ENCODE measurements at regions not wholly inside any gene's neighbourhood (a gene's known extent, or its start where the extent isn't known, plus 50 kb on each side); places are given as distances from the start of the nearest gene placed in this dataset.

GRCh38 chr2:236636261-236636660, 66.6 kb downstream of the ACKR3 start:
- no peak for DNase-seq (ENCODE audit: low spot score)
- Histone ChIP-seq H3K4me3 (replicated peaks in 1 of 3; ENCODE audit: insufficient read depth in 1 of 3, low read depth in 2 of 3, low read length in 3 of 3) (no peak overlapping the region), H2AFZ (ENCODE audit: low read length) (no peak overlapping the region), H3K27ac (ENCODE audit: extremely low read length, insufficient read depth, low read length) (no peak overlapping the region), H4K20me1 (ENCODE audit: insufficient read depth, low read length) (no peaks in the 10 kb centered on the region), H3K9ac (ENCODE audit: insufficient read depth, low read depth, low read length) (no peak overlapping the region), H3K36me3 (replicated peaks in 1 of 2; ENCODE audit: control insufficient read depth in 1 of 2, insufficient read depth in 2 of 2, low read length in 2 of 2) (no peaks in the 10 kb centered on the region), H3K4me2 (ENCODE audit: low read depth, low read length) (no peak overlapping the region), H3K79me2 (ENCODE audit: insufficient read depth, low read length) (no peaks in the 10 kb centered on the region), H3K27me3 (ENCODE audit: control insufficient read depth in 1 of 2, insufficient read depth in 2 of 2, low read length in 2 of 2) (peaks cover 2 to 42% of the 10 kb centered on the region in 2 experiments; a peak in 4 of 5 replicates), H3K4me1 (ENCODE audit: insufficient read depth, low read length) (peaks cover 7% of the 10 kb centered on the region; the same call in 1 of the 2 replicates), H3K9me3 (ENCODE audit: low read length) (0 out of 2 replicates have a peak, but pooled peaks cover 5% of the 10 kb centered on the region)
- in situ Hi-C loops (cut with HindIII; ENCODE audit: extremely low pct_ligation_motif_present, low pct_unique_long_range_greater_than_20kb): no loop called here
- intact Hi-C loops (cut with micrococcal nuclease; ENCODE audit: unreplicated experiment): no loop called here
- CTCF ChIA-PET (ENCODE audit: low intra/inter-chr PET ratio, low total read pairs): no interaction called here
- TF ChIP-seq GZF1 (CRISPR knock-in tag; IDR thresholded peaks at IDR 0.05) (no peak), MLXIP (CRISPR knock-in tag; IDR thresholded peaks at IDR 0.05; ENCODE audit: borderline replicate concordance) (no peak)
- POLR2A ChIA-PET: no interaction called here
- ATAC-seq: no peak
- WGBS (ENCODE audit: low lambda C conversion rate): 39% methylated on average over 7 of the region's 7 CpGs
- no TSS peak for BruUV-seq (replicated peaks)
- FAIRE-seq: no peak

GRCh38 chr2:236636714-236637470, 67.3 kb downstream of the ACKR3 start:
- Histone ChIP-seq H3K9me3 (ENCODE audit: low read length) (0 out of 2 replicates have a peak, but pooled peaks cover 9% of the 10 kb centered on the region), H3K4me2 (ENCODE audit: low read depth, low read length) (no peak overlapping the region), H4K20me1 (ENCODE audit: insufficient read depth, low read length) (no peaks in the 10 kb centered on the region), H2AFZ (ENCODE audit: low read length) (no peak overlapping the region), H3K9ac (ENCODE audit: insufficient read depth, low read depth, low read length) (no peak overlapping the region), H3K36me3 (replicated peaks in 1 of 2; ENCODE audit: control insufficient read depth in 1 of 2, insufficient read depth in 2 of 2, low read length in 2 of 2) (no peaks in the 10 kb centered on the region), H3K4me3 (replicated peaks in 1 of 3; ENCODE audit: insufficient read depth in 1 of 3, low read depth in 2 of 3, low read length in 3 of 3) (no peak overlapping the region), H3K27ac (ENCODE audit: extremely low read length, insufficient read depth, low read length) (no peak overlapping the region), H3K27me3 (ENCODE audit: control insufficient read depth in 1 of 2, insufficient read depth in 2 of 2, low read length in 2 of 2) (peaks cover under 1 to 36% of the 10 kb centered on the region in 2 experiments; a peak in 4 of 5 replicates), H3K79me2 (ENCODE audit: insufficient read depth, low read length) (no peaks in the 10 kb centered on the region), H3K4me1 (ENCODE audit: insufficient read depth, low read length) (peaks cover 7% of the 10 kb centered on the region; the same call in 1 of the 2 replicates)
- BruUV-seq (replicated peaks): no TSS peak
- in situ Hi-C loops (cut with HindIII; ENCODE audit: extremely low pct_ligation_motif_present, low pct_unique_long_range_greater_than_20kb) (no loop called here), intact Hi-C loops (cut with micrococcal nuclease; ENCODE audit: unreplicated experiment) (no loop called here)
- DNase-seq (ENCODE audit: low spot score): no peak
- TF ChIP-seq AGO2 (optimal IDR thresholded peaks at IDR 0.05; ENCODE audit: low read depth, low read length) (no peak), KDM4B (CRISPR knock-in tag; IDR thresholded peaks at IDR 0.05) (no peak), ZNF781 (CRISPR knock-in tag; IDR thresholded peaks at IDR 0.05; ENCODE audit: borderline replicate concordance, not compliant biosample characterization) (no peak), MXD4 (CRISPR knock-in tag; IDR thresholded peaks at IDR 0.05) (no peak)
- FAIRE-seq: no peak
- ChIA-PET CTCF (ENCODE audit: low intra/inter-chr PET ratio, low total read pairs) (no interaction called here), POLR2A (no interaction called here)
- ATAC-seq: no peak
- 43% methylated on average over 18 of the region's 18 CpGs for WGBS (ENCODE audit: low lambda C conversion rate)

All from HepG2 (cell line).